ENCODE measurements at regions not wholly inside any gene's neighbourhood (a gene's known extent, or its start where the extent isn't known, plus 50 kb on each side); places are given as distances from the start of the nearest gene placed in this dataset.
A peak's percentile ranks its signal among the peaks of the same experiment; 100 is the strongest.
"Not testable (repeated sequence)": the region's sequence is repeated elsewhere in the genome, so short reads cannot be mapped to it uniquely, and the experiment has no call there.

DNA sequence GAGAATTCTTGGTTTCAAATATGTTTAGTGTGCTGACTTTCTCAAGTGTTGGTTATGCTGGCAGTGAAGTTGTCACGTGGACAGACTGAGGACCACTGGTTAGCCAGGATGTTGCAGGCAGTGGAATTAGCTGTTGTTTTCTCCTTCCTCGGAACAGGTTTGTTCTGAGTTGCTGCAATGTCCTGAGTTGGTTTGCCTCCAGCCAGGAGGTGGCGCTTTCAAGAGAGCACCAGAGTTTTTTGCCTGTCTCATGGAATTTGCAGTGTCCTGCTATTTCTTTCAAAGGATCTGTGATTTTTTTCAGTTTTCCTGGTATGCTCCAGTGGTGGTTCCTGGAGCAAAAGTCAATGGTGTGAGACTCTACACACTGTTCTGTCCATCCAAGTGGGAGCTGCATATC lies 158.1 kb upstream of the CXorf66 start:
- Histone ChIP-seq H3K9me3 (ENCODE audit: control insufficient read depth in 2 of 2, low read length in 2 of 2) (no peaks in the 10 kb centered on the region), H3K27me3 (ENCODE audit: control insufficient read depth, insufficient read depth, low read length) (no peaks in the 10 kb centered on the region), H3K4me3 (ENCODE audit: low read depth, low read length) (no peak overlapping the region), H3K27ac (ENCODE audit: insufficient read depth, low read length, poor library complexity, severe bottlenecking) (no peak overlapping the region), H3K4me1 (ENCODE audit: control insufficient read depth, insufficient read depth, low read length, poor library complexity, severe bottlenecking) (no peaks in the 10 kb centered on the region), H3K36me3 (ENCODE audit: control insufficient read depth, insufficient read depth, low read length) (no peaks in the 10 kb centered on the region)
- H3K4me1 Mint-ChIP-seq, result no peaks in the 10 kb centered on the region
- no peak overlapping the region for H3K4me3 Mint-ChIP-seq
- ATAC-seq (ENCODE audit: low read depth in 2 of 2), result no peak
- no peak for DNase-seq
- no peak overlapping the region for H3K27ac Mint-ChIP-seq
- H3K27me3 Mint-ChIP-seq, result no peaks in the 10 kb centered on the region
- no peaks in the 10 kb centered on the region for H3K36me3 Mint-ChIP-seq
- H3K9me3 Mint-ChIP-seq, result peaks cover 0 to 3% (median 0%) of the 10 kb centered on the region in 7 donors

- H3K27me3 Mint-ChIP-seq, H3K9me3 Mint-ChIP-seq, H3K4me3 Mint-ChIP-seq: not testable (repeated sequence)
Measured at GRCh38 chrX:140114059-140114458, 148.7 kb upstream of the CXorf66 start.

GRCh38 chrX:140110081-140110650 lies 144.8 kb upstream of the CXorf66 start:
- no peaks in the 10 kb centered on the region for H3K27me3 Mint-ChIP-seq
- DNase-seq, result no peak
- no peaks in the 10 kb centered on the region for H3K36me3 Mint-ChIP-seq
- no peaks in the 10 kb centered on the region for H3K36me3 ChIP-seq (ENCODE audit: control insufficient read depth, insufficient read depth, low read length)
- no peak overlapping the region for H3K27ac ChIP-seq (ENCODE audit: insufficient read depth, low read length, poor library complexity, severe bottlenecking)
- H3K4me3 Mint-ChIP-seq, result peak overlapping the region in 1 of 4 donors; percentile 54
- no peak for ATAC-seq (ENCODE audit: low read depth in 2 of 2)
- no peaks in the 10 kb centered on the region for H3K4me1 Mint-ChIP-seq
- H3K9me3 Mint-ChIP-seq, result peaks cover 0 to 5% (median 0%) of the 10 kb centered on the region in 7 donors
- H3K27ac Mint-ChIP-seq, result no peak overlapping the region
- H3K4me1 ChIP-seq (ENCODE audit: control insufficient read depth, insufficient read depth, low read length, poor library complexity, severe bottlenecking), result no peaks in the 10 kb centered on the region
- no peak overlapping the region for H3K4me3 ChIP-seq (ENCODE audit: low read depth, low read length)
- H3K27me3 ChIP-seq (ENCODE audit: control insufficient read depth, insufficient read depth, low read length), result no peaks in the 10 kb centered on the region
- H3K9me3 ChIP-seq (ENCODE audit: control insufficient read depth in 2 of 2, low read length in 2 of 2), result no peaks in the 10 kb centered on the region

More at GRCh38 chrX:140114059-140114458, 148.7 kb upstream of the CXorf66 start:
- ATAC-seq (ENCODE audit: low read depth in 2 of 2); H3K27ac Mint-ChIP-seq; H3K27ac ChIP-seq (ENCODE audit: insufficient read depth, low read length, poor library complexity, severe bottlenecking); DNase-seq; H3K27me3 ChIP-seq (ENCODE audit: control insufficient read depth, insufficient read depth, low read length); H3K4me1 ChIP-seq (ENCODE audit: control insufficient read depth, insufficient read depth, low read length, poor library complexity, severe bottlenecking); H3K36me3 Mint-ChIP-seq; H3K36me3 ChIP-seq (ENCODE audit: control insufficient read depth, insufficient read depth, low read length); H3K9me3 ChIP-seq (ENCODE audit: control insufficient read depth in 2 of 2, low read length in 2 of 2); H3K4me3 ChIP-seq (ENCODE audit: low read depth, low read length); H3K4me1 Mint-ChIP-seq: not testable (repeated sequence)

- Histone ChIP-seq H3K27me3 (ENCODE audit: control insufficient read depth, insufficient read depth, low read length) (no peaks in the 10 kb centered on the region), H3K4me3 (ENCODE audit: low read depth, low read length) (no peak overlapping the region), H3K27ac (ENCODE audit: insufficient read depth, low read length, poor library complexity, severe bottlenecking) (no peak overlapping the region), H3K4me1 (ENCODE audit: control insufficient read depth, insufficient read depth, low read length, poor library complexity, severe bottlenecking) (no peaks in the 10 kb centered on the region), H3K9me3 (ENCODE audit: control insufficient read depth in 2 of 2, low read length in 2 of 2) (no peaks in the 10 kb centered on the region), H3K36me3 (ENCODE audit: control insufficient read depth, insufficient read depth, low read length) (no peaks in the 10 kb centered on the region)
- Mint-ChIP-seq H3K4me3 (no peak overlapping the region), H3K27me3 (no peaks in the 10 kb centered on the region), H3K9me3 (peaks cover 0 to 2% (median 0%) of the 10 kb centered on the region in 7 donors), H3K36me3 (no peaks in the 10 kb centered on the region), H3K27ac (no peak overlapping the region), H3K4me1 (no peaks in the 10 kb centered on the region)
- ATAC-seq (ENCODE audit: low read depth in 2 of 2), result no peak
- no peak for DNase-seq
Measured at GRCh38 chrX:140104760-140105159, 139.4 kb upstream of the CXorf66 start.

DNA sequence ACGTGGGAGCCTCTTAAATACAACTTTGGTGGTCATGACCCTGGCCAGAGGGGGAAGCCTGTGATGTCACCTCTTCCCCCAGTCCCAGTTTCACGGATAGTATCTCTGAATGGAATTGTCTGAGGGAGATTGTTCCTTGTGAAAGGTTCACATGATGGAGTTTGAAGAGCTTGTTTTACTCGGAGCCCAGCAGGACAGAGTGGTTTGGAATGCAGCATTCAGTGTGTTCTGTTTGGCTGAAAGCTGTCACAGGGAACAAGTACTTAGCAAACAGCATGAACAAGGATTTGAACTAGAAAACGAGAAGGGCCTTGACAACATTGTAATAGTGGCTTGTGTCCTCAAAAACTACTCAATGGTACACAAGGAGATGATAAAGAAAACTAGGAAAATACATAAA lies 133.9 kb upstream of the CXorf66 start:
- Mint-ChIP-seq H3K27me3 (peaks cover 5% of the 10 kb centered on the region), H3K4me1 (no peaks in the 10 kb centered on the region), H3K27ac (no peak overlapping the region), H3K36me3 (no peaks in the 10 kb centered on the region), H3K4me3 (no peak overlapping the region), H3K9me3 (peaks cover 0 to 3% (median 0%) of the 10 kb centered on the region in 7 donors)
- Histone ChIP-seq H3K36me3 (ENCODE audit: control insufficient read depth, insufficient read depth, low read length) (no peaks in the 10 kb centered on the region), H3K4me1 (ENCODE audit: control insufficient read depth, insufficient read depth, low read length, poor library complexity, severe bottlenecking) (no peaks in the 10 kb centered on the region), H3K27me3 (ENCODE audit: control insufficient read depth, insufficient read depth, low read length) (no peaks in the 10 kb centered on the region), H3K9me3 (ENCODE audit: control insufficient read depth in 2 of 2, low read length in 2 of 2) (no peaks in the 10 kb centered on the region), H3K27ac (ENCODE audit: insufficient read depth, low read length, poor library complexity, severe bottlenecking) (no peak overlapping the region), H3K4me3 (ENCODE audit: low read depth, low read length) (no peak overlapping the region)
- DNase-seq, result no peak
- ATAC-seq (ENCODE audit: low read depth in 2 of 2), result no peak

DNA sequence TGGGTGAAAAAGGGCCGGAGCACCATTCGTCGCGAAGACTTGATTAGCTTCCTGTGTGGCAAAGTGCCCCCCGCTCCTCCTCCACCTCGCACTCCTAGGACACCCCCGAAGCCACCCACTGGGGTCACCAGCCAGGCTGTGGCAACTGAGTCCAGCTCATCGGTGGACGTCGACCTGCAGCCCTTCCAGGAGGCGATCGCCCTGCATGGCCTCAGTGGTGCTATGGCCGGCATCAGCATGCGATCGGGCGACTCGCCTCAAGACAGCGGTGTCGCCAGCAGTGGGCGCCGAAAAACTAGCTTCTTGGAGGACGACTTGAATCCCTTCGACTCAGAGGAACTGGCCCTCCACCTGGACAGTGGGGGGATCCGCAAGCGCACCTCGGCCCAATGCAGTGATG lies 126.8 kb upstream of the CXorf66 start:
- Mint-ChIP-seq H3K4me1 (no peaks in the 10 kb centered on the region), H3K36me3 (no peaks in the 10 kb centered on the region), H3K9me3 (peaks cover 0 to 3% (median 0%) of the 10 kb centered on the region in 7 donors), H3K27me3 (peaks cover 17% of the 10 kb centered on the region), H3K4me3 (no peak overlapping the region), H3K27ac (no peak overlapping the region)
- Histone ChIP-seq H3K4me3 (ENCODE audit: low read depth, low read length) (no peak overlapping the region), H3K27me3 (ENCODE audit: control insufficient read depth, insufficient read depth, low read length) (peaks cover 3% of the 10 kb centered on the region), H3K4me1 (ENCODE audit: control insufficient read depth, insufficient read depth, low read length, poor library complexity, severe bottlenecking) (no peaks in the 10 kb centered on the region), H3K27ac (ENCODE audit: insufficient read depth, low read length, poor library complexity, severe bottlenecking) (no peak overlapping the region), H3K36me3 (ENCODE audit: control insufficient read depth, insufficient read depth, low read length) (no peaks in the 10 kb centered on the region), H3K9me3 (ENCODE audit: control insufficient read depth in 2 of 2, low read length in 2 of 2) (no peaks in the 10 kb centered on the region)
- ATAC-seq (ENCODE audit: low read depth in 2 of 2) (no peak), DNase-seq (no peak)

DNA sequence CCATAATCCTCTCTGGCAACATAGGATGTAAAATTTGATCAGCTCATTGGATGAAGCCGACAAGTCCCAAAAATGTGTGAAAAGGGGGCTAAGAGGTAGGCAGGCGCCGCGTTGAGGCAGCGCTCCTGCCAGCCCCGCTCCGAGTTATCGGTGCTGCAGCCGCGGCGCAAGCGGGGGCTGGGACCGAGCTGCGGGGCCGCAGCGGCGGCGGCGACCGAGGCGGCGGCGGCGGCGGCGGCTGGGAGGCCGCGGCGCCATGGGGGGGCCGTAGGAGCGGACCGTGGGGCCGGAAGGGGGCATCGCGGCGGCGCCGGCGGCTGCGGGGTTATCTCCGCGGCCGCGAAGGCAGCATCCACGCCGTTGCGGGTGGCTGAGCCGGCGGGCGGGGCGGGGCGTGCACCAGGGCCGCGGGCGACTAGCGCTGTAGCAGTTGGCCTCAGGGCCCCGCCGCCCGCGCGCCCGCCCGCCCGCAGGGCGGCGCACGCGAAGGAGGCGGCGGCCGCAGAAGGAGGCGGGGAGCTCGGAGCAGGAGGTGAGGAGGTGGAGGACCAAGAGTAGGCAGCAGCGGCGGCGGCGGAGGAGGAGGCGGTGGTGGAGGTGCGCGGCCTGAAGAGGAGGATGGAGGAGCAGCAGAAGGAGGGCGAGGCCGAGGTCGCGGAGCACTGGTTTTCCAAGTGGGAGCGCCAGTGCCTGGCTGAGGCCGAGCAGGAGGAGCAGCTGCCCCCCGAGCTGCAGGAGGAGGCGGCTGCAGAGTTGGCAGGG lies 126.0 kb upstream of the CXorf66 start:
- H3K4me1 ChIP-seq (ENCODE audit: control insufficient read depth, insufficient read depth, low read length, poor library complexity, severe bottlenecking), result no peaks in the 10 kb centered on the region
- H3K9me3 Mint-ChIP-seq, result peaks cover 0 to 3% (median 0%) of the 10 kb centered on the region in 7 donors
- H3K36me3 Mint-ChIP-seq, result no peaks in the 10 kb centered on the region
- no peaks in the 10 kb centered on the region for H3K9me3 ChIP-seq (ENCODE audit: control insufficient read depth in 2 of 2, low read length in 2 of 2)
- H3K27ac ChIP-seq (ENCODE audit: insufficient read depth, low read length, poor library complexity, severe bottlenecking), result no peak overlapping the region
- peaks cover 12% of the 10 kb centered on the region for H3K27me3 Mint-ChIP-seq
- no peak overlapping the region for H3K27ac Mint-ChIP-seq
- DNase-seq (peak in 1 of 3 donors; percentile 5), ATAC-seq (ENCODE audit: low read depth in 2 of 2) (peak in 1 of 2 donors; percentile 5)
- H3K27me3 ChIP-seq (ENCODE audit: control insufficient read depth, insufficient read depth, low read length), result peaks cover 3% of the 10 kb centered on the region
- no peak overlapping the region for H3K4me3 ChIP-seq (ENCODE audit: low read depth, low read length)
- no peaks in the 10 kb centered on the region for H3K36me3 ChIP-seq (ENCODE audit: control insufficient read depth, insufficient read depth, low read length)
- no peak overlapping the region for H3K4me3 Mint-ChIP-seq
- H3K4me1 Mint-ChIP-seq, result no peaks in the 10 kb centered on the region

- H3K36me3 ChIP-seq (ENCODE audit: control insufficient read depth, insufficient read depth, low read length), result no peaks in the 10 kb centered on the region
- Mint-ChIP-seq H3K4me1 (no peaks in the 10 kb centered on the region), H3K36me3 (no peaks in the 10 kb centered on the region), H3K27me3 (peaks cover 12% of the 10 kb centered on the region), H3K9me3 (peaks cover 0 to 3% (median 0%) of the 10 kb centered on the region in 7 donors), H3K4me3 (no peak overlapping the region), H3K27ac (no peak overlapping the region)
- no peaks in the 10 kb centered on the region for H3K9me3 ChIP-seq (ENCODE audit: control insufficient read depth in 2 of 2, low read length in 2 of 2)
- H3K27ac ChIP-seq (ENCODE audit: insufficient read depth, low read length, poor library complexity, severe bottlenecking), result no peak overlapping the region
- H3K27me3 ChIP-seq (ENCODE audit: control insufficient read depth, insufficient read depth, low read length), result peaks cover 3% of the 10 kb centered on the region
- ATAC-seq (ENCODE audit: low read depth in 2 of 2), result no peak
- DNase-seq, result no peak
- no peak overlapping the region for H3K4me3 ChIP-seq (ENCODE audit: low read depth, low read length)
- no peaks in the 10 kb centered on the region for H3K4me1 ChIP-seq (ENCODE audit: control insufficient read depth, insufficient read depth, low read length, poor library complexity, severe bottlenecking)
Measured at GRCh38 chrX:140090800-140091124, 125.4 kb upstream of the CXorf66 start.
